Keratinocyte (primary cell): ENCODE measurements at regions not wholly inside any gene's neighbourhood (a gene's known extent, or its start where the extent isn't known, plus 50 kb on each side); places are given as distances from the start of the nearest gene placed in this dataset.

Experiments
- CTCF ChIP-seq, 3 experiments: IDR thresholded peaks in 1 of 3; conservative IDR thresholded peaks in 1 of 3; optimal IDR thresholded peaks in 1 of 3; 2 replicates in 2 of 3; 3 replicates in 1 of 3; pipeline versions ENCODE3 to v1.5.1; 2011; ENCODE audit warnings: low read length in 3 of 3, mild to moderate bottlenecking in 3 of 3, moderate library complexity in 2 of 3, control low read depth in 1 of 3, inconsistent platforms in 1 of 3; ENCODE audit not compliant: insufficient read depth in 2 of 3; ENCODE audit errors: extremely low read depth in 1 of 3
- EZH2 ChIP-seq: IDR thresholded peaks from one replicate; pipeline ENCODE4 v1.6.1; 2012; ENCODE audit warnings: inconsistent platforms, mild to moderate bottlenecking, low read length, moderate library complexity

- TF ChIP-seq EZH2 (no peak), CTCF (optimal IDR thresholded peaks at IDR 0.05 in 1 of 3, IDR thresholded peaks at IDR 0.05 in 1 of 3, conservative IDR thresholded peaks at IDR 0.05 in 1 of 3; ENCODE audit: extremely low read depth in 1 of 3, insufficient read depth in 2 of 3, low read length in 3 of 3) (no peak)
Measured at GRCh38 chr16:88328313-88328980, 54.3 kb upstream of the ZNF469 start.
